ENCODE measurements at regions not wholly inside any gene's neighbourhood (a gene's known extent, or its start where the extent isn't known, plus 50 kb on each side); places are given as distances from the start of the nearest gene placed in this dataset.

DNA sequence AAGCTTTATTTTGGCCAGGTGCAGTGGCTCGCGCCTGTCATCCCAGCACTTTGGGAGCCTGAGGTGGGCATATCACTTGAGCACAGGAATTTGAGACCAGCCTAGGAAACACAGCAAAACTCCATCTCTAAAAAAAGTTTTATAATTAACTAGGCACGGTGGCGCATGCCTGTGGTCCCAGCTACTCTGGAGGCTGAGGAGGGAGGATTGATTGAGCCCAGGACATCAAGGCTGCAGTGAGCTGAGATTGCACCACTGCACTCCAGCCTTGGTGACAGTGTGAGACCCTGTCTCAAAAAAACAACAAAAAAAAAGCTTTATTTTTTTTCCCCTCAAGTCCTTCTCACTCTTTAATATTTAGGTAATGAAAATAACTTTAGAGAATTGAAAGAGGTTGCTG lies 100.8 kb upstream of the CMC1 start:
- Histone ChIP-seq H3K27ac (ENCODE audit: control insufficient read depth, insufficient read depth, low read length) (no peak overlapping the region), H3K9ac (ENCODE audit: control insufficient read depth, extremely low read depth, insufficient read depth, low read length) (no peak overlapping the region), H3K27me3 (ENCODE audit: control insufficient read depth, extremely low read depth, insufficient read depth, low read length) (peaks cover 2% of the 10 kb centered on the region), H3K36me3 (ENCODE audit: control insufficient read depth in 2 of 2, extremely low read depth in 1 of 2, insufficient read depth in 2 of 2, low read length in 2 of 2) (no peaks in the 10 kb centered on the region), H2AFZ (ENCODE audit: control insufficient read depth, low read length) (no peak overlapping the region), H3K9me1 (ENCODE audit: control insufficient read depth, extremely low read depth, insufficient read depth, low read length) (no peaks in the 10 kb centered on the region), H3K4me1 (ENCODE audit: control insufficient read depth, extremely low read depth, insufficient read depth, low read length) (no peaks in the 10 kb centered on the region), H3K4me2 (ENCODE audit: control insufficient read depth, extremely low read depth, insufficient read depth, low read depth, low read length) (no peak overlapping the region), H3K79me2 (ENCODE audit: control insufficient read depth, insufficient read depth, low read length) (no peaks in the 10 kb centered on the region), H3K4me3 (ENCODE audit: control insufficient read depth in 2 of 3, extremely low read depth in 1 of 3, insufficient read depth in 2 of 3, low read depth in 1 of 3, low read length in 3 of 3) (no peak overlapping the region), H4K20me1 (ENCODE audit: control insufficient read depth, extremely low read depth, insufficient read depth, low read length) (no peaks in the 10 kb centered on the region), H3K9me3 (ENCODE audit: control insufficient read depth, low read depth, low read length) (no peaks in the 10 kb centered on the region)
- no peak for TF ChIP-seq EZH2 (IDR thresholded peaks at IDR 0.05; ENCODE audit: low read length)
- TF ChIP-seq, protein P1, sequence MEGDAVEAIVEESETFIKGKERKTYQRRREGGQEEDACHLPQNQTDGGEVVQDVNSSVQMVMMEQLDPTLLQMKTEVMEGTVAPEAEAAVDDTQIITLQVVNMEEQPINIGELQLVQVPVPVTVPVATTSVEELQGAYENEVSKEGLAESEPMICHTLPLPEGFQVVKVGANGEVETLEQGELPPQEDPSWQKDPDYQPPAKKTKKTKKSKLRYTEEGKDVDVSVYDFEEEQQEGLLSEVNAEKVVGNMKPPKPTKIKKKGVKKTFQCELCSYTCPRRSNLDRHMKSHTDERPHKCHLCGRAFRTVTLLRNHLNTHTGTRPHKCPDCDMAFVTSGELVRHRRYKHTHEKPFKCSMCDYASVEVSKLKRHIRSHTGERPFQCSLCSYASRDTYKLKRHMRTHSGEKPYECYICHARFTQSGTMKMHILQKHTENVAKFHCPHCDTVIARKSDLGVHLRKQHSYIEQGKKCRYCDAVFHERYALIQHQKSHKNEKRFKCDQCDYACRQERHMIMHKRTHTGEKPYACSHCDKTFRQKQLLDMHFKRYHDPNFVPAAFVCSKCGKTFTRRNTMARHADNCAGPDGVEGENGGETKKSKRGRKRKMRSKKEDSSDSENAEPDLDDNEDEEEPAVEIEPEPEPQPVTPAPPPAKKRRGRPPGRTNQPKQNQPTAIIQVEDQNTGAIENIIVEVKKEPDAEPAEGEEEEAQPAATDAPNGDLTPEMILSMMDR (optimal IDR thresholded peaks at IDR 0.05 in 1 of 3, IDR thresholded peaks at IDR 0.05 in 1 of 3, conservative IDR thresholded peaks at IDR 0.05 in 1 of 3; ENCODE audit: extremely low read depth in 1 of 3, insufficient read depth in 2 of 3, low read length in 3 of 3), result no peak
- no peak for DNase-seq (ENCODE audit: low read depth, low spot score)
- dilution Hi-C loops (cut with MboI; ENCODE audit: extremely low pct_ligation_motif_present, low sequenced_read_pairs), result no loop called here
- FAIRE-seq, result no peak

DNA sequence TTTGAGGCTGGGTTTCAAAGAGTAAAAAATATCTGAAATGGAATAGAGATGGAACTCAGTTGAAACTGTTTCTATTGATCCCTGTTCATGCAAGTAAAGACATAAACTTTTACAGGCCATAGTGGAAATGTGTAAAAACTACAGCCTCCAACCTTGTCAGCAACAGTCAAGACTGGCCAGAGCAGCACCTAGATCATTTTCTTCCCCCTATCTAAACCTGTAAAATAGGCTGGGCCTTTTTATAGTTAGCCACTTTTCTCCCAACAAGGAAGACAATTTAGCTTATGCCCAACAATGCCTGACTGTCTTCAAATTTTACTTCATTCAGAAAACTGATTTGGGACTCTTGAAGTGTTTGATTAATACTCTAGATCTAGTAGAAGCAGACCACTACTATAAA lies 91.5 kb upstream of the CMC1 start:
- dilution Hi-C loops (cut with MboI; ENCODE audit: extremely low pct_ligation_motif_present, low sequenced_read_pairs), result no loop called here
- Histone ChIP-seq H4K20me1 (ENCODE audit: control insufficient read depth, extremely low read depth, insufficient read depth, low read length) (no peaks in the 10 kb centered on the region), H3K79me2 (ENCODE audit: control insufficient read depth, insufficient read depth, low read length) (no peaks in the 10 kb centered on the region), H3K4me1 (ENCODE audit: control insufficient read depth, extremely low read depth, insufficient read depth, low read length) (no peaks in the 10 kb centered on the region), H3K4me2 (ENCODE audit: control insufficient read depth, extremely low read depth, insufficient read depth, low read depth, low read length) (no peak overlapping the region), H3K9me1 (ENCODE audit: control insufficient read depth, extremely low read depth, insufficient read depth, low read length) (no peaks in the 10 kb centered on the region), H3K27ac (ENCODE audit: control insufficient read depth, insufficient read depth, low read length) (no peak overlapping the region), H3K27me3 (ENCODE audit: control insufficient read depth, extremely low read depth, insufficient read depth, low read length) (no peaks in the 10 kb centered on the region), H3K4me3 (ENCODE audit: control insufficient read depth in 2 of 3, extremely low read depth in 1 of 3, insufficient read depth in 2 of 3, low read depth in 1 of 3, low read length in 3 of 3) (no peak overlapping the region), H3K36me3 (ENCODE audit: control insufficient read depth in 2 of 2, extremely low read depth in 1 of 2, insufficient read depth in 2 of 2, low read length in 2 of 2) (no peaks in the 10 kb centered on the region), H3K9me3 (ENCODE audit: control insufficient read depth, low read depth, low read length) (no peaks in the 10 kb centered on the region), H2AFZ (ENCODE audit: control insufficient read depth, low read length) (no peak overlapping the region), H3K9ac (ENCODE audit: control insufficient read depth, extremely low read depth, insufficient read depth, low read length) (no peak overlapping the region)
- no peak for TF ChIP-seq EZH2 (IDR thresholded peaks at IDR 0.05; ENCODE audit: low read length)
- TF ChIP-seq, protein P1 (optimal IDR thresholded peaks at IDR 0.05 in 1 of 3, IDR thresholded peaks at IDR 0.05 in 1 of 3, conservative IDR thresholded peaks at IDR 0.05 in 1 of 3; ENCODE audit: extremely low read depth in 1 of 3, insufficient read depth in 2 of 3, low read length in 3 of 3), result no peak
- FAIRE-seq (no peak), DNase-seq (ENCODE audit: low read depth, low spot score) (no peak)

Measured in keratinocyte (primary cell).